Stomach (tissue), 4 donors: ENCODE measurements at regions not wholly inside any gene's neighbourhood (a gene's known extent, or its start where the extent isn't known, plus 50 kb on each side); places are given as distances from the start of the nearest gene placed in this dataset.

Experiments used
- CTCF ChIP-seq, 7 experiments: fragments of 450-650 bp in 4 of 7; fragments of 200-600 bp in 3 of 7; sonication (generic) in 3 of 7; IDR thresholded peaks; one replicate each; pipeline ENCODE4 v1.5.1; 2016 to 2019; ENCODE audit warnings: antibody characterized with exemption in 7 of 7, control low read depth in 2 of 7, mild to moderate bottlenecking in 1 of 7
- EP300 ChIP-seq: sonication (generic); formaldehyde crosslinking; IDR thresholded peaks from one replicate; pipeline ENCODE4 v1.6.1; 2017; ENCODE audit warnings: antibody characterized with exemption
- POLR2A ChIP-seq, 4 donors: fragments of 450-650 bp; IDR thresholded peaks; one replicate each; pipeline ENCODE4 v1.6.1; 2016; ENCODE audit warnings: antibody characterized with exemption in 4 of 4, control low read depth in 2 of 4, mild to moderate bottlenecking in 1 of 4, moderate library complexity in 1 of 4
- POLR2AphosphoS5 ChIP-seq, 3 donors: sonication (generic); formaldehyde crosslinking; IDR thresholded peaks; one replicate each; pipeline ENCODE4 v1.6.1; 2016; ENCODE audit warnings: antibody characterized with exemption in 3 of 3

GRCh38 chr20:48348022-48348421 lies 479.8 kb downstream of the PREX1 start:
- TF ChIP-seq CTCF (IDR thresholded peaks at IDR 0.05) (no peak), POLR2A (IDR thresholded peaks at IDR 0.05) (no peak), EP300 (no peak), POLR2AphosphoS5 (IDR thresholded peaks at IDR 0.05) (no peak)
